NT2/D1 (cell line): ENCODE measurements at regions not wholly inside any gene's neighbourhood (a gene's known extent, or its start where the extent isn't known, plus 50 kb on each side); places are given as distances from the start of the nearest gene placed in this dataset.

Experiments
- DNase-seq: peaks from one replicate; pipeline ENCODE4 v3.0.0-alpha.2; 2011; ENCODE audit warnings: low read depth, low spot score
- H3K27me3 ChIP-seq: 2 replicates; pipeline ENCODE4 v1.6.0; 2011; ENCODE audit warnings: mild to moderate bottlenecking; ENCODE audit not compliant: insufficient read length, insufficient read depth
- H3K36me3 ChIP-seq: 2 replicates; pipeline ENCODE4 v1.6.1; 2011; ENCODE audit warnings: mild to moderate bottlenecking, low read length, mixed read lengths; ENCODE audit not compliant: insufficient read depth, insufficient read length
- H3K4me1 ChIP-seq: 2 replicates; pipeline ENCODE4 v1.5.1; 2011; ENCODE audit not compliant: insufficient read depth, insufficient read length
- H3K4me3 ChIP-seq: 2 replicates; pipeline ENCODE4 v1.5.1; 2011; ENCODE audit warnings: low read depth; ENCODE audit not compliant: insufficient read length
- H3K9ac ChIP-seq: 2 replicates; pipeline ENCODE4 v1.6.0; 2011; ENCODE audit warnings: low read depth; ENCODE audit not compliant: insufficient read length
- H3K9me3 ChIP-seq: 2 replicates; pipeline ENCODE4 v1.5.1; 2011; ENCODE audit warnings: mild to moderate bottlenecking, low read length; ENCODE audit not compliant: insufficient read depth
- SUZ12 ChIP-seq: IDR thresholded peaks from 2 replicates; pipeline ENCODE4 v1.6.1; 2011; ENCODE audit not compliant: insufficient read length, insufficient read depth; ENCODE audit errors: extremely low read depth
- YY1 ChIP-seq: IDR thresholded peaks from 2 replicates; pipeline ENCODE4 v1.6.1; 2011; ENCODE audit not compliant: insufficient read length, insufficient read depth
- ZNF274 ChIP-seq: IDR thresholded peaks from 2 replicates; pipeline ENCODE4 v1.6.1; 2011; ENCODE audit warnings: mild to moderate bottlenecking, low read depth, low read length

DNA sequence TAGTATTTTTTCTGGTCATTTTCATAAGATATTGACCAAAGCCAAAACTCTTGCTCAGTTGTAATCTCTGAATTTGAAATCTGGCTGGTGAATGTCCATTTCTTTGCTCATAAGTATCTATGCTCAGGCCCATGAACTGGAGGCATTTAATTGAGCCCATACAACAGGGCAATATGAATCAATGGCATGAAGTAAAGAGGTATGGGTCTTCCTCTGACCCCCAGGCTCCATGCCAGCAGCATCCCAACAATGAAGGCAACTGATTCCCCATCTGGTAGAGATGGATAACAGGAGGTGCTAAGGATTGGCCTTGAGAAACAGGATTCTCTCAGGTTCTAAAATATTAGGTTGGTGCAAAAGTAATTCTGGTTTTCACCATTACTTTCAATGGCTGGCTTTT lies 330.8 kb downstream of the LIG4 start:
- H3K9ac ChIP-seq, result no peak overlapping the region
- TF ChIP-seq SUZ12, result no peak
- no peak for TF ChIP-seq YY1
- no peak for TF ChIP-seq ZNF274
- no peak for DNase-seq

GRCh38 chr13:107883561-107884175 lies 331.7 kb downstream of the LIG4 start:
- no peaks in the 10 kb centered on the region for H3K36me3 ChIP-seq
- no peaks in the 10 kb centered on the region for H3K27me3 ChIP-seq
- no peak overlapping the region for H3K9ac ChIP-seq
- no peaks in the 10 kb centered on the region; the same call in 1 of the 2 replicates for H3K9me3 ChIP-seq
- TF ChIP-seq YY1 (no peak), ZNF274 (no peak), SUZ12 (no peak)
- no peak for DNase-seq
- no peak overlapping the region for H3K4me3 ChIP-seq
- H3K4me1 ChIP-seq, result no peaks in the 10 kb centered on the region

More for the DNA sequence above, 330.8 kb downstream of the LIG4 start:
- no peaks in the 10 kb centered on the region for H3K4me1 ChIP-seq
- H3K36me3 ChIP-seq, result no peaks in the 10 kb centered on the region
- H3K9me3 ChIP-seq, result no peaks in the 10 kb centered on the region; the same call in 1 of the 2 replicates
- no peaks in the 10 kb centered on the region for H3K27me3 ChIP-seq
- no peak overlapping the region for H3K4me3 ChIP-seq

GRCh38 chr13:107882708-107883560 lies 332.4 kb downstream of the LIG4 start:
- Histone ChIP-seq H3K4me3 (no peak overlapping the region), H3K9me3 (no peaks in the 10 kb centered on the region; the same call in 1 of the 2 replicates), H3K9ac (no peak overlapping the region), H3K36me3 (no peaks in the 10 kb centered on the region), H3K4me1 (no peaks in the 10 kb centered on the region), H3K27me3 (no peaks in the 10 kb centered on the region)
- TF ChIP-seq YY1 (no peak), SUZ12 (no peak), ZNF274 (no peak)
- DNase-seq, result no peak

- H3K9me3 ChIP-seq, result no peaks in the 10 kb centered on the region
- TF ChIP-seq ZNF274 (no peak), YY1 (no peak), SUZ12 (no peak)
- H3K27me3 ChIP-seq, result no peaks in the 10 kb centered on the region
- H3K4me3 ChIP-seq, result no peak overlapping the region
- H3K4me1 ChIP-seq, result no peaks in the 10 kb centered on the region
- no peak for DNase-seq
- H3K9ac ChIP-seq, result no peak overlapping the region
- no peaks in the 10 kb centered on the region for H3K36me3 ChIP-seq
Observed at GRCh38 chr13:107881362-107881761, 334.0 kb downstream of the LIG4 start.

GRCh38 chr13:107874456-107874855 lies 340.9 kb downstream of the LIG4 start:
- Histone ChIP-seq H3K4me1 (no peaks in the 10 kb centered on the region), H3K9me3 (no peaks in the 10 kb centered on the region), H3K27me3 (peaks cover 14% of the 10 kb centered on the region), H3K9ac (no peak overlapping the region), H3K36me3 (no peaks in the 10 kb centered on the region), H3K4me3 (no peak overlapping the region)
- DNase-seq, result no peak
- TF ChIP-seq ZNF274 (no peak), YY1 (no peak), SUZ12 (no peak)

- H3K4me3 ChIP-seq, result no peak overlapping the region
- no peaks in the 10 kb centered on the region for H3K9me3 ChIP-seq
- H3K27me3 ChIP-seq, result peaks cover 20% of the 10 kb centered on the region
- H3K36me3 ChIP-seq, result no peaks in the 10 kb centered on the region
- no peaks in the 10 kb centered on the region for H3K4me1 ChIP-seq
- no peak overlapping the region for H3K9ac ChIP-seq
- DNase-seq, result no peak
- no peak for TF ChIP-seq SUZ12
- TF ChIP-seq ZNF274, result no peak
- no peak for TF ChIP-seq YY1
Observed at GRCh38 chr13:107873926-107874325, 341.4 kb downstream of the LIG4 start.

DNA sequence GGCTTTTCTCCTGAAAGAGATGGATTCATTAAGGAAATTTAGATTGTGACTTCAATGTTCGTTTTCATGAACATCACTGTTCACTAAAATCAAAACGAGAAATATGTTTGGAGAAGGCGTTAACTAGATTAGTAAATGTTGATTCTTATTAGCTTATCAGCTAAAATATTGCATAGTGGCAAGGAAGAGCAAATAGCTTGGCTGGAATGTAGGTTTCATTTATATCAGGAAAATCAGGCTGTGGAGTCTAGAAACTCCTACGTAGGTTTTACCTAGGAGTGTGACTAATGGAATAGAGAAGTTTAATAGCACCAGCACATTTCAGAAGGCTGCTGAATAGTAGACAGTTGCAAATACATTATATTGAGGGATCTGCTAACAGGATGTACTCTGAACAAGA lies 344.9 kb downstream of the LIG4 start:
- Histone ChIP-seq H3K4me3 (no peak overlapping the region), H3K9me3 (no peaks in the 10 kb centered on the region), H3K27me3 (peaks cover 49% of the 10 kb centered on the region), H3K9ac (no peak overlapping the region), H3K36me3 (no peaks in the 10 kb centered on the region), H3K4me1 (no peaks in the 10 kb centered on the region)
- no peak for TF ChIP-seq ZNF274
- no peak for DNase-seq
